Renal cortex interstitium (tissue), 11 donors: ENCODE measurements at regions not wholly inside any gene's neighbourhood (a gene's known extent, or its start where the extent isn't known, plus 50 kb on each side); places are given as distances from the start of the nearest gene placed in this dataset.
A peak's percentile ranks its signal among the peaks of the same experiment; 100 is the strongest.
"Not testable (repeated sequence)": the region's sequence is repeated elsewhere in the genome, so short reads cannot be mapped to it uniquely, and the experiment has no call there.

Experiments used
- DNase-seq, 11 donors: peaks; one replicate each; pipeline ENCODE4 v3.0.0-alpha.2; 2013; ENCODE audit warnings: low read depth in 9 of 11, low spot score in 4 of 11; ENCODE audit errors: extremely low read depth in 1 of 11

DNA sequence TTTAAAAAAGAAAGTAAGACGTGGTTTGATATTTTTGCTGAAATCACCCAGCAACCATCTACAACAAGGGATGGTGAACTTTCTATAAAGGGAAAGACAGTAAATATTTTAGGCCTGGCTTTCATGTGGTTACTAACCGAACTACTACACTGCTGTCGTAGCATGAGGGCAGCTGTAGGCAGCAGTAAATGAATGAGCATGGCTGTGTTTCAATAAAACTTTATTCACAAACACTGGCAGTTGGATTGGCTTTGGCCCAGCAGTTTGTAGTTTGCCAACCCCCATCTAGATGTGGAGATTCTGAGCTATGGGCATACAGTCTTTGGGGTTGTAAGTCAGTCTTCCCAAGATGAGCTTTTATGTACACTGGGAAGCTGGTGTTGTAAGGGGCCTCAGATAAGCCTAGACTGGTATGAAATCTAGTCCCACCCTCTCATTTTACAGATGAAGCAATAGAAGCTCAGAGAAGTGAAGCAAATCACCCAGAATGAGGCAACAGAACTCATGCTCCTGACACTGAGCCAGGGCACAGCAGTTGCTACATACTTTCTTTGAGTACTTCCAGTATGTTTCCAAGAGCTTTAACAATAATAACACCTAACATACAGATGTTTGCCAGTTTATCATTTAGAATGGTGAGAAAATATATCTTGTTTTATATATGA is 204.4 kb downstream of the ADAMTS15 start:
- no peak for DNase-seq

DNA sequence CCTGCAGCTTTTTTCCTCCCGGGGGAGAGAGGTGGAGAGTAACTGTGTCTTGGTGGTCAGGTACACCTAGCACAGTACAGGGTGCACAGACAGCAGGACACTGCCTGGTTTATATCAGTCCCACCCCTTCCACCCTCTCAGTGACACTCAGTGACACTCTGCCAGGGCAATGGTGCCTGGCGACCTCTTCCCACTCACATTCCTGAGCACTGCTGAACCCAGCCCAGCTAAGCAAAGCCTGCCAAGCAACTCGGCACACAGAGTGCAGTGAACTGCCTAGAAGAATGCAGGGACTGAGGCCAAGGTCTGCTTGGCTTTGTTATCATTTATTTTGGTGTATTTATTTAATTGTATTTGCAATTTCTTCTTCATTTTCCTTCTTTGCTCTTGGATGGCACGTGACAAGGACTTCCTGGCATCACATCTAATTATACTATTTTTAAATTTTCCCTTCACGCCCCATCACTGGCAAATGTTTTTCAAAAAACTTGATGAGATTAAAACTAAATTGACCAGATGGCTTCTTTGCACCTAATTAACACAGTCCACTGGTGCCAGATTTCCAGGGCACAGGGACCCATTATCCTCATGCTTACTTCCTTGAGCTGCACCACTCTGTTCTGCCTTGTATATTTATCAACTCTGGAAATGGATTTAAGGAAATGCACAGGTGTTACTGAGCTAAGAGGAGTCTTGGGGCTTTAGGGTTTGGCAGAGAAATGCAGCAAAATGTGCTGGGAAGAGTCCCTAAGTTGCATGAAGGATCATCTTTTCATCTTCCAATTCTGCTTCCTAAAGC is 205.6 kb downstream of the ADAMTS15 start:
- DNase-seq, result peak in 8 of 11 donors; percentile 54 to 84 (median 74)

DNA sequence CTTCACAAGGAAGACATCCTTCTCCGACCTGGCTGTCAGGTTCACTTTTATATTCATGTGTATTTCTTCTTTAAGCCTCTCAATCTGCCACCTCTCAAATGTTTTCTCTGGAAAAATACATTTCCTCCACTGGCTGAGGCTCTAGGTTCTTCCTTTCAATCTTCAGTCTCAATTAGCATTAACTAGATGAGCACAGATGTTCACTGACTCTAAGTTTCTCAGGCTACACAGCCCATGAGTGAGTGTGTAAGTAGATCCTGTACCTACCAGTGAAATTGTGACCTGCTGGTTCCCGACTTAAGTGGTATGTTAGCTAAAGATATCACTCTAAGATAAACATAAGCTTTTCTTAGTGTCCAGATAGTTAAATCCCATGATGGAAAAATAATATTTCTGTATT is 206.9 kb downstream of the ADAMTS15 start:
- DNase-seq, result no peak

GRCh38 chr11:130666781-130667251 is 218.4 kb downstream of the ADAMTS15 start:
- DNase-seq, result no peak

DNA sequence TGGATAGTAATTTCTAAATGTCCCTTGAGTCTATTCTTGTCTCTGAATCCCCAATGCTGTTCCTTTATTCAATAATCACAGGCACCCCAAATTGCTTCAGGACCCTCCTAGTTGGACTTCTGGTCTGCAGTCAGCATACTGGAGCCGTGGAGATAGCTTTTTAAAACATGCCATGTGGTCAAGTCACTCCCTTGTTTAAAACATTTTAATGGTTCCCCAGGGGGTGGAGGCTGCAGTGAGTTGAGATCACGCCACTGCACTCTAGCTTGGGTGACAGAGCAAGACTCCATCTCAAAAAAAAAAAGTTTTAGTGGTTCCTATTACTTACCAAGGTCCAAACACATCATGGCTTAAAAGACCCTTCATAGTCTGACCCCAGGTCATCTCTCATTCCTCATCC is 220.3 kb downstream of the ADAMTS15 start:
- DNase-seq, result no peak

GRCh38 chr11:130670200-130670599 is 221.8 kb downstream of the ADAMTS15 start:
- no peak for DNase-seq

DNA sequence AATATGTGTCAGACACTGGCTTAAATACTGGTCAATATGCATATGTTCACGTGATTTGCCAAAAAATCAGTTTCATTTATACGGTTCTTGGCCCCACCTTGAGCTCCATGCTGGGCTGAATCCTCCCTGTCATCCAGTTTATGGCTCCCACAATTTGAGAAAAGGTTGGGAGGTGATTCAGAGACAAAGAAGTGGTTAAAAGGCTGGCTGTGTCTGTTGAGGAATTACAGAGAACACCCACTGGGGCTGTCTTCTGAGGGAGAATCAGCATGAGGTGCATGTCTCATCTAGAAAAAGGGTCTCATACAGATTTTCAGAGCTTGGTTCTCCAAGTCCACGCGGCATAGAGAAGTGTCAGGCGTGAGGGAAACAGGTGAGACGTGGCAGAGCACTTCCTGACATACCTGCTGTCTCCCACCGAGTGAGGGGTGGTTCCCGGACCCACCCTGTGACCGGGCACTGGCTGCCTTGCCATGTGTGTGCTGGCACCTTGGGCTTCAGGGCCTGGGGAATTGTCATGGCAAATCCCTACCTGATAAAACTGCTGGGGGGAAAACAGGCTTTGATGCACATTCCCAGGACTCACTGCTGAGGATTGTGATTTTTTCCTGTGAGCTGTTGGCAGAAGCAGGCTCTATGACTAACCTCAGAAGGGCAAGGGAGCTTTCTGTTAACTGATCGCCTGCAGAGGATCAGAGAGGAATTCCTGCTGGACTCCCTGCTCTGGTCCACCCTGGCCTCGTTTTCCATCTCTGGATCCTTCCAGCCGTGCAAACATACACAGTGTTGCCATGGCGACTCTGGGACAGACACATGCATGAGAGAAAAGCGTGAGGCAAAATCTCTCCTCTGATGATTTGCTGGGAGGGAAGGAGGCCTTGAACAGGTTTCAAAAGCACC is 223.6 kb downstream of the ADAMTS15 start:
- peak in 8 of 11 donors; percentile 54 to 87 (median 73) for DNase-seq

DNA sequence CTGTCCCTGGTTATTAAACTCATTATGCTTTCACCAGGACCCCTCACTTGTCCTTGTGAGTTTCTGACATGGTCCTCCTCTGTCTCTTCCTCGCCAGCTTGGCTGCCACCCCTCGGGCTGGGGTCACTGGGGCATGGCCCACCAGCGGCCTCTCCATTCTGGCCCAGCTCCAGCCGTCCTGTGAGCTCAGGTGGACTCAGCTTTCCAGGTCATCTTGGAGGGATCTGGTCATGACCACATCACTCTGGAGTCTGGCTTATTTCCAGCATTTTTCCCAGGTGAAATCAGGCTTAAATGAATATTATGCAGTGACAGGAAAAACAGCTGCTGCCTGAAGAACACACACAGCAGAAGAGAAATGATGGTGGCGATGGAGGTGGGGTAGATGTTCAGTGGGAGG is 224.5 kb downstream of the ADAMTS15 start:
- DNase-seq, result no peak

- no peak for DNase-seq
These were observed 225.3 kb downstream of the ADAMTS15 start for GRCh38 chr11:130673698-130674097.

DNA sequence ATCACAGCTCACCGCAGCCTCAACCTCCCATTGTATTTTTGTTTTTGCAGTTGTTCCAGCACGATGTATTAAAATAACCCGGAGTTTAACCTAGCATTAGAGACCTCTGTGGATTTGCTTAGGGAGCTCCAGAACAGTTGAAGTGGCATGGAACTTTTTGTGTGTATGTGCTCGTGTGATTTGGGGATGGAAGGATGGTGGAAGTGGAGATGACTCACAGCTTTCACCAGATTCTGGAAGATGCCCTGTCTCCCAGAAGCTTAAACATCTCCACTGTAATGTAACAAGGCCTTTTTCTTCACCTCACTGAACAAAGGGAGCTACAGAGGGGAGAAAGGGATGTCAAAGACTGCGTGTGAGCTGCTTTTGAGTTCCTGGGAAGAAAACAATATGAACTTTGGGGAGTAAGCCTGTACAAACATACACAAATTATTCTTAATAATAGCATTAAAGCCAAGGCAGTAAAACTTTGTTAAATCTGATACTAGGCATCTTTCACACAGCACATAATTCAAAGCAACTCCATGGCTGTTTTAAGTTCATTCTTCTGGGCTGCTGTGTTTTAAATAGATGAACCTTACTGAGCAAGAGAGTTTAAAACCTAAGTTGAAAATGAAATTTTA is 226.4 kb downstream of the ADAMTS15 start:
- DNase-seq, result peak in 8 of 11 donors; percentile 35 to 69 (median 54)

DNA sequence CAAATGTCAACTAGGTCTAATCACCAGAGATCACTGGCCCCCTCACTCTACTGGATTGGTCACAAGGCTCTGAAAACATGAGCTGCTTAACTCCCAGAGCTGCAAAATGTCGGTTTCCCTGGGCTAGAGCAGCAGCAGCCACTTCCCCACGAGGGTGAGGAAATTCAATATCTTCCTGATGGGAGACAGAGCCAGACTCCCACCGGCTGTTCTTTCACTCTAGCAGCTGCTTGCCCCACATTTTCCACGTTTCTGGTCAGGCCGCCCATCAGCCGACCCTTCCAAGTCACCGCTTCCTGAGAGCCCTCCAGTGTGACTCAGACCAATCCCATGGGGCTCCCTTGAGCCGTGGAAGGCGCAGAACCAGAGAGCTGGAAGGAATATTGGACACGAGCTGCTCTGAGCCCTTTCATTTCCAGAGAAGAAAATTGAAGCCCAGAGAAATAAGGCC is 227.0 kb downstream of the ADAMTS15 start:
- peak in 8 of 11 donors; percentile 54 to 68 (median 60) for DNase-seq

DNA sequence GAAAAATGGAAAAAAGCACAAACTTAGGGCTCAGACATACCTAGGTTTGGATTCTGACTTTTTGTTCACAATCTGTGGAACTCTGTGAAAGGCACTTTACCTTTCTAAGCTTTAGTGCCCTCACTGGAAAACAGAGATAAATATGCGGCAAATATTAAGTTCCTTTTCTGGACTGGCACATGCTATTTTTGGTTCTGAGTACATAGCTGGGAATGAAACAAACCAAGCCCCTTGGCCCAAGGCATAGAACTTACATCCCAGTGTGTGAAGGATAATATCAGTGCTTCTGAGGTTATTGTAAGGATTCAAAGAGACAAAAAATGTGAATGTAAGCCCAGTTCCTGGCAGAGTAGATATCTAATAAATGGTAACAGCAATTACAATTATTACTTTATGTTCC is 227.5 kb downstream of the ADAMTS15 start:
- DNase-seq, result no peak

DNA sequence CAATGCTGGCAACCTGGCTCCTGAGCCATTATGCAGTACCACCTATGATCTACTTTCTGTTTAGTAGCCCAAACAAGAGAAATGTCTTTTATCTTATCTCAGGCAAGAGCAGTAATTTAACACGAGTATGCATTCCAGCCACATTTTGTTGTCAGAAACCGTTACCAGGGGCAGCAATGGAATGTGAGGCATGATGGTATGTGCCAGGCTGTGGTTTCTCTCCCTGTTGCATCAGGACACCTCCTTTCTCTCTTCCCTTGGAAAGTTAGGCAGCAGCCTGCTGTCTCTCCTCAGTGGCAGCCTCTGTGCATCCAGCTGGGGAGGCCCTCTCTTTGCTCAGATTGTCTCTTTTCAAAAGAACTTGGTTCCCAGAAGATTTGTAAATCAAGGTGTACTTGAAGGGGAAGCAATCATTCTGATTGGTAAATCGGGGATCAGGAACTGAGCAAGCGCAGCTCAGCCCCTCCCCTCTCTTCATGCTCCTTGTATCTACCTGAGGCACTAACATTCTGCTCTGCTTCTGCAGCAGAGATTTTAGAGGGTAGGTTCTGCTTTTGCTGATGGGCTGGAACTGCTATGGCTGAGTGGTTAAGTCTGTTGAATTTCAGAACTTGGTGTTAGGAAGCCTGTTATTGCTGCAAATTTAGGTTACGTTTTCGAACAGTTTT is 229.2 kb downstream of the ADAMTS15 start:
- DNase-seq, result no peak

- no peak for DNase-seq
These were observed 230.8 kb downstream of the ADAMTS15 start for GRCh38 chr11:130679247-130679646.

GRCh38 chr11:130682471-130682870 is 233.8 kb downstream of the SNX19 start:
- DNase-seq, result not testable (repeated sequence)

DNA sequence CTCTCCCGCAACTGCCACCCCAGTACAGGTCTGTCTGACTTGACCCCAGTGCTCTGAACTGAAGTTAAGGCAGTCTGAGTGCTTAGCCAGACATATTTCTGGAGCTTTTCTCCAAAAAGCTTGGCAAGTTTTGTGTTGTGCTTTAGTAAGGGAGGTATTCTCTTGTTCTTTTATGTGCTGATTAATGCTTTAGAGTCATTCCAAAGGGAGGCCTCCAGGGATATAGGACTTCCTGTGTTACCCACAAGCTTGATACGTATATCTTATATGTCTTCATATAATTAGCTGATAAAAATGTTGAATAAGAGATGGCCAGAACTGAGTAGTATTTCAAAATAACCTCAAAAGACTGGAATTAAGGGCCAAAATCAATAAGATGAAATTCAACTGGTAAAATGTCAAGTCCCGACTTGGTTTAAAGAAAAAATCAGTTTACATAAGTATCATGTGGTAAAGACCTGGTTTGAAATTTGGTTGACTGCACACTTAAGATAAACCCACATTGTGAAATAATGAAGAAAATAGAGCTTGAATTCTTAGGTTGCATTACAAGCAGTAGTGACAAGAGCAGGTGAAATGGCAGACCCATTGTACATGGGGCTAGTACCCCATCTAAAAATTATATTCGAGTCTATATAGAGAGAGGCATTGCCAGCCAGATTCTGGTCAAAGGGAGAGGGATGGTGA is 226.9 kb downstream of the SNX19 start:
- DNase-seq, result no peak

DNA sequence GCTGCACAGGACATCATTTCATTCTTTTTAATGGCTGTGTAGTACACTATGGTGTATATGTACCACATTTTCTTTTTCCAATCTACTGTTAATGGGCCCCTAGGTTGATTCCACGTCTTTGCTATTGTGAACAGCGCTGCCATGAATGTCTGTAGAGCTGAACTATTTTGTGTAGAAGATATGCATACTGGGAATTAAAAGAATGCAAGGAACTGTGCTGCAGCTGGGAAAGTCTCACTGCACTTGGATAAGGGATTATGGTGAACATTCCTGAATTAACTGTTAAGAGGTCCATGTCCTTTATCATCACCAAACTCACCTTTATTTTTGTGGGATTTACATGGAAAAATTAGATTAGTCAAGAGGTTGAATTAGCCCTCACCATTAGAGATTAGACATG is 224.7 kb downstream of the SNX19 start:
- DNase-seq, result no peak

DNA sequence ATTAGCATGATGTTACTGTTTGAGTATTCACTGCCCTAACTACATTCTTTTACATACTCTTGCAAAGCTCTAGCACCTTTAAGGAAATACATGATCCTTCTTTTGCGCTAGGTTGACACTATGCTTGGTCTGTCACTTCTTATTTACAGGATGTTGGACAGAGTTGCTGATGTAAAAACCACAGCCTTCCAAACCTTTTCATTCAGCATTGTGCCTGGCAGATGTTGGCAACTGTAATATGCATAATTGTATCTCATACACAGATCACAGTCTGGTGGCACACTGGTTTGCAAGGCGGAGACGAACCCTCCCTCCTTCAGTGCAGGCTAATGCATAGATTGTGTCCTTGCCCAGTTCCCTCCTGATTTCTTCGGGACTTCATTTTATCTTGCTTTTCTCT is 224.1 kb downstream of the SNX19 start:
- DNase-seq, result no peak
